CD8-positive, alpha-beta memory T cell (primary cell): ENCODE measurements at regions not wholly inside any gene's neighbourhood (a gene's known extent, or its start where the extent isn't known, plus 50 kb on each side); places are given as distances from the start of the nearest gene placed in this dataset.
"Not testable (repeated sequence)": the region's sequence is repeated elsewhere in the genome, so short reads cannot be mapped to it uniquely, and the experiment has no call there.

Source experiments
- CTCF ChIA-PET: fragments of 350-600 bp; sonication (Branson Sonifier 250); formaldehyde crosslinking; loops from one replicate; lab custom pipeline; 2021; ENCODE audit warnings: antibody characterized with exemption; lab: Charles Lee
- POLR2A ChIA-PET: fragments of 350-600 bp; sonication (Branson Sonifier 250); formaldehyde crosslinking; loops from one replicate; lab custom pipeline; 2021; ENCODE audit warnings: antibody characterized with exemption; lab: Charles Lee
- DNase-seq, 5 donors: peaks; one replicate each; pipeline versions ENCODE4 v3.0.0 to v3.0.0-alpha.2; 2020 to 2022; ENCODE audit warnings: mixed read lengths in 1 of 5
- H3K27ac ChIP-seq: one replicate; pipeline ENCODE4 v1.7.0; 2013; ENCODE audit warnings: low read depth, mild to moderate bottlenecking, low read length, moderate library complexity
- H3K27me3 ChIP-seq: 2 replicates; pipeline ENCODE4 v1.7.0; 2013; ENCODE audit warnings: low read length, mild to moderate bottlenecking; ENCODE audit not compliant: insufficient read depth, poor library complexity, severe bottlenecking
- H3K36me3 ChIP-seq: 2 replicates; pipeline ENCODE4 v1.7.0; 2013; ENCODE audit warnings: mild to moderate bottlenecking, low read length, moderate library complexity; ENCODE audit not compliant: insufficient read depth
- H3K4me1 ChIP-seq: 2 replicates; pipeline ENCODE4 v1.7.0; 2013; ENCODE audit warnings: mild to moderate bottlenecking, low read length, moderate library complexity; ENCODE audit not compliant: insufficient read depth
- H3K4me3 ChIP-seq: 2 replicates; pipeline ENCODE4 v1.7.0; 2013; ENCODE audit warnings: mild to moderate bottlenecking, low read length
- H3K9me3 ChIP-seq: 2 replicates; pipeline ENCODE4 v1.7.0; 2013; ENCODE audit warnings: mild to moderate bottlenecking, low read length
- H3K27ac Mint-ChIP-seq, 8 donors: one replicate each; pipeline ENCODE4 v1.8.0; 2020 to 2021; ENCODE audit warnings: mixed read lengths in 8 of 8, mild to moderate bottlenecking in 6 of 8, inconsistent platforms in 3 of 8, moderate library complexity in 3 of 8
- H3K27me3 Mint-ChIP-seq, 2 donors: one replicate each; pipeline ENCODE4 v1.8.0; 2020 to 2021; ENCODE audit warnings: mixed read lengths in 2 of 2, mild to moderate bottlenecking in 1 of 2, moderate library complexity in 1 of 2
- H3K36me3 Mint-ChIP-seq, 3 donors: one replicate each; pipeline ENCODE4 v1.8.0; 2020 to 2021; ENCODE audit warnings: mixed read lengths in 3 of 3, inconsistent platforms in 1 of 3, mild to moderate bottlenecking in 1 of 3
- H3K4me1 Mint-ChIP-seq, 3 donors: one replicate each; pipeline ENCODE4 v1.8.0; 2020 to 2021; ENCODE audit warnings: mixed read lengths in 3 of 3, inconsistent platforms in 1 of 3, mild to moderate bottlenecking in 1 of 3
- H3K4me3 Mint-ChIP-seq, 7 donors: one replicate each; pipeline ENCODE4 v1.8.0; 2020 to 2021; ENCODE audit warnings: mixed read lengths in 7 of 7, mild to moderate bottlenecking in 6 of 7, moderate library complexity in 4 of 7, inconsistent platforms in 2 of 7
- H3K9me3 Mint-ChIP-seq, 5 donors: one replicate each; pipeline ENCODE4 v1.8.0; 2020 to 2022; ENCODE audit warnings: mixed read lengths in 5 of 5, mild to moderate bottlenecking in 3 of 5, moderate library complexity in 2 of 5, inconsistent platforms in 1 of 5

- Histone ChIP-seq H3K4me1 (no peaks in the 10 kb centered on the region), H3K27ac (no peak overlapping the region), H3K9me3 (no peaks in the 10 kb centered on the region), H3K27me3 (no peaks in the 10 kb centered on the region), H3K4me3 (no peak overlapping the region), H3K36me3 (no peaks in the 10 kb centered on the region)
- peaks cover 0 to 11% (median 1%) of the 10 kb centered on the region in 3 donors for H3K36me3 Mint-ChIP-seq
- no peak overlapping the region for H3K4me3 Mint-ChIP-seq
- no peak for DNase-seq
- H3K4me1 Mint-ChIP-seq = no peaks in the 10 kb centered on the region
- ChIA-PET CTCF (interaction anchor here (0.6 kb wide), 1 partner anchor 20 kb away, joined by 3 read pairs; no protein-coding TSS in a partner anchor), POLR2A (no interaction called here)
- peaks cover 1 to 6% (median 3%) of the 10 kb centered on the region in 5 donors for H3K9me3 Mint-ChIP-seq
- peak overlapping the region in 1 of 8 donors; percentile 52 for H3K27ac Mint-ChIP-seq
- peaks cover 3 to 31% of the 10 kb centered on the region in 2 donors for H3K27me3 Mint-ChIP-seq
Measured at GRCh38 chr6:159557031-159557430, 136.0 kb downstream of the SOD2 start.

DNA sequence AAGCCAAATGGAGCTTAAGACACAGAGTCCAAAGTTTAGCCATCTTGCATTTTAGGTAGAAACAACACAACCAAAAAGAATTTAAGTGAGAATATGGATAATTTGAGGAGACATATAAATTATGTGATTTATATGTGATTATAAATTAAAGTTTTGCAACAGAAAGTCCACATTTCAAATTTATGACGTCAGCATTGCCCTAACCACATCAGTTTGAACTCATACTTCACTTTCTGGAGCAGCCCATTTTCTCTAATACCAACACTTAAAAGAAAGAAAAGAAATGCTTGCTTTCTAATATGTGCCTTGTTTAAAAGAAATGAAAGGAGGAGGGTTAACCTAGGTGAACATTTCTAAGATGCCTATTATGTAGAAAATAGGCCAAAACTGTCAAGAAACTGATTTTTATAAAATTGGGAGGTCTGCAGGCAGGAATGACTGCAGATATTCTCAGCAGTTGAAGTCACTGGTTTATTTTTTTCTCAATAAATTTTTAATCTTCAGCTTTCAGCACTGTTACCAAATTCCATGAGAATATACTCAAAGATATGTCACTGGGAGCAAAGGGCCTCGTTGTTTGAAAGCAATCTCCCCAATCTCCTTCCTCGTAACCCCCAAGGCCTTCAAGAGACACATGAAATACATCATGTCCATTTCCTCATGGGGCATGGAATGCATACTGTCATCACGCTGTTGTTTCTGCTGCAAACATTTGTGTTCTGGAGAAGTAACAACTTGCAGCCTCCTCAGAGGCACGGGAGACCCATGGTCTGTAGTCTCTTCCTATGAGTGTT, 137.8 kb downstream of the SOD2 start:
- Histone ChIP-seq H3K36me3 (no peaks in the 10 kb centered on the region), H3K27ac (no peak overlapping the region), H3K4me1 (no peaks in the 10 kb centered on the region), H3K9me3 (no peaks in the 10 kb centered on the region), H3K4me3 (no peak overlapping the region), H3K27me3 (no peaks in the 10 kb centered on the region)
- no peak for DNase-seq
- Mint-ChIP-seq H3K36me3 (peaks cover 0 to 11% (median 3%) of the 10 kb centered on the region in 3 donors), H3K27ac (no peak overlapping the region), H3K4me3 (no peak overlapping the region), H3K4me1 (no peaks in the 10 kb centered on the region), H3K27me3 (peaks cover 2 to 38% of the 10 kb centered on the region in 2 donors), H3K9me3 (peaks cover 6 to 14% (median 9%) of the 10 kb centered on the region in 5 donors)
- ChIA-PET CTCF (no interaction called here), POLR2A (no interaction called here)

GRCh38 chr6:159541296-159541695, 151.7 kb downstream of the SOD2 start:
- no peak overlapping the region for H3K27ac Mint-ChIP-seq
- no peak overlapping the region for H3K27ac ChIP-seq
- no peaks in the 10 kb centered on the region for H3K36me3 ChIP-seq
- no peaks in the 10 kb centered on the region for H3K4me1 Mint-ChIP-seq
- no peaks in the 10 kb centered on the region for H3K27me3 ChIP-seq
- H3K4me3 ChIP-seq = no peak overlapping the region
- no peaks in the 10 kb centered on the region for H3K4me1 ChIP-seq
- peaks cover 0 to 4% (median 1%) of the 10 kb centered on the region in 5 donors for H3K9me3 Mint-ChIP-seq
- DNase-seq = no peak
- H3K27me3 Mint-ChIP-seq = peaks cover 10 to 12% of the 10 kb centered on the region in 2 donors
- no peaks in the 10 kb centered on the region for H3K9me3 ChIP-seq
- CTCF ChIA-PET = no interaction called here
- H3K36me3 Mint-ChIP-seq = no peaks in the 10 kb centered on the region
- POLR2A ChIA-PET = no interaction called here
- H3K4me3 Mint-ChIP-seq = no peak overlapping the region

DNA sequence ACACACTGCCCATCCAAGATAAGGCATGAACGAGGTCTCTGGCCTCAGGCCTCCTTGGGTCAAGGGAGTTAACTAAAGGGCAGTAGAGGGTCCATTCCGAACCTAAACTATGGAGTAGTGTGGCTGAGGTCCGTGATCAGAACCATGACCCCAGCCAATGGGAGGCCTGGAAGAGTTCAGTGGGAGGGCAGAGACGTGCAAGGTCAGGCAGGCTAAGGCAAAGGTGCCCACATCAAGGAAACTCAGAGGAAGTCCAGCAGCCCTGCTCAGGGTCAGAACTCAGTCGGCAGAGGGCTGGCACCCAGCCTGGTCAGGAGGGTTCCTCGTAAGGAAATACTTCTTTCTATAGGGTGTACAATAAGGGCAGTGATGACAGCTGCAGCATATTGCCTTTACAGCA, 152.2 kb downstream of the SOD2 start:
- Histone ChIP-seq H3K36me3 (no peaks in the 10 kb centered on the region), H3K9me3 (no peaks in the 10 kb centered on the region), H3K4me1 (no peaks in the 10 kb centered on the region), H3K27me3 (no peaks in the 10 kb centered on the region), H3K27ac (no peak overlapping the region), H3K4me3 (no peak overlapping the region)
- peaks cover 0 to 3% (median 1%) of the 10 kb centered on the region in 5 donors for H3K9me3 Mint-ChIP-seq
- H3K27me3 Mint-ChIP-seq = peaks cover 10 to 12% of the 10 kb centered on the region in 2 donors
- CTCF ChIA-PET = no interaction called here
- H3K27ac Mint-ChIP-seq = no peak overlapping the region
- POLR2A ChIA-PET = no interaction called here
- no peaks in the 10 kb centered on the region for H3K36me3 Mint-ChIP-seq
- no peaks in the 10 kb centered on the region for H3K4me1 Mint-ChIP-seq
- no peak overlapping the region for H3K4me3 Mint-ChIP-seq
- DNase-seq = no peak

- no peaks in the 10 kb centered on the region for H3K36me3 Mint-ChIP-seq
- DNase-seq = no peak
- H3K27ac Mint-ChIP-seq = no peak overlapping the region
- Histone ChIP-seq H3K4me3 (no peak overlapping the region), H3K27me3 (no peaks in the 10 kb centered on the region), H3K9me3 (no peaks in the 10 kb centered on the region), H3K36me3 (no peaks in the 10 kb centered on the region), H3K4me1 (no peaks in the 10 kb centered on the region), H3K27ac (no peak overlapping the region)
- ChIA-PET CTCF (interaction anchor here (0.9 kb wide), 1 partner anchor 11 kb away, joined by 3 read pairs; no protein-coding TSS in a partner anchor), POLR2A (no interaction called here)
- H3K27me3 Mint-ChIP-seq = peaks cover 11 to 12% of the 10 kb centered on the region in 2 donors
- H3K4me1 Mint-ChIP-seq = no peaks in the 10 kb centered on the region
- no peak overlapping the region for H3K4me3 Mint-ChIP-seq
- peaks cover 0 to 4% (median 0%) of the 10 kb centered on the region in 5 donors for H3K9me3 Mint-ChIP-seq
Measured at GRCh38 chr6:159540152-159540551, 152.9 kb downstream of the SOD2 start.

DNA sequence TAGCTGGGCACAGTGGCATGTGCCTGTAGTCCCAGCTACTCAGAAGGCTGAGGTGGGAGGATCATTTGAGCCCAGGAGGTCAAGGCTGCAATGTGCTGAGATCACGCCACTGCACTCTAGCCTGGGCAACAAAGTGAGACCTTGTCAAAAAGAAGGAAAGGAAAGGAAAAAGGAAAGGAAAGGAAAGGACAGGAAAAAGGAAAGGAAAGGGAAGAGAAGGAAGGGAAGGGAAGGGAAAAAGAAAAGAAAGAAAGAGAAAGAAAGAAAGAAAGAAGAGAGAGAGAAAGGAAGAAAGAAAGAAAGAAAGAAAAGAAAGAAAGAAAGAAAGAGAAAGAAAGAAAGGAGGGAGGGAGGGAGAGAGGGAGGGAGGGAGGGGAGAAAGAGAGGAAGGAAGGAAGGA, 155.0 kb downstream of the SOD2 start:
- DNase-seq, POLR2A ChIA-PET, H3K27me3 ChIP-seq, H3K9me3 Mint-ChIP-seq, H3K27ac Mint-ChIP-seq, H3K4me3 Mint-ChIP-seq, H3K9me3 ChIP-seq, H3K27ac ChIP-seq, H3K4me1 Mint-ChIP-seq, CTCF ChIA-PET, H3K36me3 ChIP-seq, H3K4me1 ChIP-seq, H3K4me3 ChIP-seq, H3K36me3 Mint-ChIP-seq: not testable (repeated sequence)
- peaks cover 7 to 12% of the 10 kb centered on the region in 2 donors for H3K27me3 Mint-ChIP-seq

- H3K27ac Mint-ChIP-seq = no peak overlapping the region
- H3K36me3 Mint-ChIP-seq = no peaks in the 10 kb centered on the region
- peaks cover 0 to 2% (median 0%) of the 10 kb centered on the region in 5 donors for H3K9me3 Mint-ChIP-seq
- no peak overlapping the region for H3K4me3 ChIP-seq
- no peaks in the 10 kb centered on the region for H3K9me3 ChIP-seq
- no peaks in the 10 kb centered on the region for H3K4me1 ChIP-seq
- DNase-seq = no peak
- no peaks in the 10 kb centered on the region for H3K4me1 Mint-ChIP-seq
- H3K36me3 ChIP-seq = no peaks in the 10 kb centered on the region
- no peak overlapping the region for H3K4me3 Mint-ChIP-seq
- H3K27me3 Mint-ChIP-seq = peaks cover 6 to 18% of the 10 kb centered on the region in 2 donors
- no peaks in the 10 kb centered on the region for H3K27me3 ChIP-seq
- CTCF ChIA-PET = no interaction called here
- no peak overlapping the region for H3K27ac ChIP-seq
- POLR2A ChIA-PET = no interaction called here
Measured at GRCh38 chr6:159535656-159536350, 157.2 kb downstream of the SOD2 start.

- no peak overlapping the region for H3K4me3 Mint-ChIP-seq
- CTCF ChIA-PET = no interaction called here
- peaks cover 0 to 3% (median 0%) of the 10 kb centered on the region in 3 donors for H3K36me3 Mint-ChIP-seq
- Histone ChIP-seq H3K27me3 (no peaks in the 10 kb centered on the region), H3K9me3 (no peaks in the 10 kb centered on the region), H3K36me3 (no peaks in the 10 kb centered on the region), H3K4me3 (no peak overlapping the region), H3K4me1 (no peaks in the 10 kb centered on the region), H3K27ac (no peak overlapping the region)
- no peaks in the 10 kb centered on the region for H3K4me1 Mint-ChIP-seq
- no peak overlapping the region for H3K27ac Mint-ChIP-seq
- peaks cover 0 to 2% (median 0%) of the 10 kb centered on the region in 5 donors for H3K9me3 Mint-ChIP-seq
- peaks cover 6 to 27% of the 10 kb centered on the region in 2 donors for H3K27me3 Mint-ChIP-seq
- POLR2A ChIA-PET = no interaction called here
- no peak for DNase-seq
Measured at GRCh38 chr6:159533568-159533967, 159.5 kb downstream of the SOD2 start.
